Mammary epithelial cell (primary cell): ENCODE measurements at regions not wholly inside any gene's neighbourhood (a gene's known extent, or its start where the extent isn't known, plus 50 kb on each side); places are given as distances from the start of the nearest gene placed in this dataset.

Source experiments
- CTCF ChIP-seq, 2 donors: IDR thresholded peaks in 1 of 2; conservative IDR thresholded peaks in 1 of 2; 2 replicates each; pipeline ENCODE4 v1.5.1; 2011 to 2012; ENCODE audit warnings: inconsistent platforms in 2 of 2, low read length in 2 of 2, mild to moderate bottlenecking in 2 of 2, control low read depth in 1 of 2, low read depth in 1 of 2; ENCODE audit not compliant: insufficient read depth in 1 of 2; ENCODE audit errors: extremely low read depth in 1 of 2
- EZH2 ChIP-seq: IDR thresholded peaks from 2 replicates; pipeline ENCODE4 v1.6.1; 2012; ENCODE audit warnings: low read length, inconsistent platforms, borderline replicate concordance

- TF ChIP-seq EZH2 (no peak), CTCF (conservative IDR thresholded peaks at IDR 0.05 in 1 of 2, IDR thresholded peaks at IDR 0.05 in 1 of 2; ENCODE audit: extremely low read depth in 1 of 2, insufficient read depth in 1 of 2, low read depth in 1 of 2, low read length in 2 of 2) (no peak)
Measured at GRCh38 chr14:34063470-34064164, 112.7 kb upstream of the EGLN3 start.
